ENCODE measurements at regions not wholly inside any gene's neighbourhood (a gene's known extent, or its start where the extent isn't known, plus 50 kb on each side); places are given as distances from the start of the nearest gene placed in this dataset.

DNA sequence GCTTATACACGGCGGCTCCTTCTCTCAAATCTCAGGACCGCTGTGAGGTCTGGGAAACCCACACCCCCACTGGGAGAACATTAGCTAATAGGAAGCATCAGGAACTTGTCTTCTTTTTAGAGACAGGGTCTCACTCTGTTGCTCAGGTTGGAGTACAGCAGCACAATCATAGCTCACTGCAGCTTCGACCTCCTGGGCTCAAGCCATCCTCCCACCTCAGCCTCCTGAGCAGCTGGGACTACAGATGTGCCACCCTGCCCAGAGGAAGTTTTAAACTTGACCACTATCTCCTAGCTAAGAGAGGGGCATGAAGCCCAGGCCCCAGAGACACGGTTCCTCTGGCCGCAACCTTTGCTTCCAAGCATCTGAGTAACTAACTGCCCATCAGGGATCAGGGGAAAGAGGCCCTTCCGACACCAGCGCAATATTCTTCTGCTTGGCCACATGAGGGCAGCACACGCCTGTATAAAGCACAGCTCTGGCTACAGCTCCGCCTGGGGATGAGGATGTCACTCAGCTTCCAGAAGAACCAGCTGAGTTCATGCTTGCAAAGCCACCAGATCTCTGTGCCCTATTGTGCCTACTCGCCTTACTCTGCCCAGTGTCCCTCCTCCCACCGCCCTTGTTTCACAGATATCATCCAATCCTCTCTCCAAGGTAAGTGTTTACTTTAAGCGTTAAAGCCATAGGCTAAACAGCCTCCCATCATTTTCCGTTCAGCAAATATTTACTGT, 57.6 kb upstream of the SLC6A11 start:
- TF ChIP-seq EZH2 (IDR thresholded peaks at IDR 0.05; ENCODE audit: insufficient read depth, poor library complexity, severe bottlenecking) (no peak), EZH2phosphoT487 (IDR thresholded peaks at IDR 0.05; ENCODE audit: insufficient read depth, low read depth) (no peak)
